ENCODE measurements at regions not wholly inside any gene's neighbourhood (a gene's known extent, or its start where the extent isn't known, plus 50 kb on each side); places are given as distances from the start of the nearest gene placed in this dataset.

DNA sequence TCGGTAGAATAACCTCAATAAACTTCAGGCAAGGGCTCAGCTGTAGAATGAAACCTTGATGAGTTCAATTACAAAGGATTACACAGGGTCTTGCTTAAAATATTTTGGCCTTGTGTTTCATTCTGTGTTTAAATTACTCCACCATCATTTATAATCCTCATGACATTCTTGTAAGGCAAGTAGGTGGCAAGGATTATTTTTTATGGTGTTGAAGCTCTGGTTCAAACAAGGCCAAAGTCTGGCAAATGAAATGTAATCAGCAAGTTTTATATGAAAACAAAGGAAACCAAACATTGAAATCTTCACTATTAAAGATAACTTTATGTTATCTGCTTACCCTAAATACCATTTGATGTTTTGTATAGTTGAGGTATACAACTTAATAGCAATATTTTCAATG lies 221.3 kb upstream of the HES1 start:
- no peak overlapping the region for H3K4ac ChIP-seq (ENCODE audit: low read depth, low read length)
- no peaks in the 10 kb centered on the region for H3K9me3 Mint-ChIP-seq
- no peaks in the 10 kb centered on the region for H3K9me3 ChIP-seq (ENCODE audit: control insufficient read depth, low read depth, low read length)
- H3T11ph ChIP-seq (ENCODE audit: low read length): no peak overlapping the region
- H3K4me1 ChIP-seq (ENCODE audit: insufficient read depth, low read length): no peaks in the 10 kb centered on the region
- no peaks in the 10 kb centered on the region for H3K36me3 Mint-ChIP-seq (ENCODE audit: insufficient read depth in 1 of 3, low read depth in 3 of 3)
- no peaks in the 10 kb centered on the region for H4K20me1 ChIP-seq (ENCODE audit: control insufficient read depth, insufficient read depth, insufficient read length)
- TF ChIP-seq, protein P1, sequence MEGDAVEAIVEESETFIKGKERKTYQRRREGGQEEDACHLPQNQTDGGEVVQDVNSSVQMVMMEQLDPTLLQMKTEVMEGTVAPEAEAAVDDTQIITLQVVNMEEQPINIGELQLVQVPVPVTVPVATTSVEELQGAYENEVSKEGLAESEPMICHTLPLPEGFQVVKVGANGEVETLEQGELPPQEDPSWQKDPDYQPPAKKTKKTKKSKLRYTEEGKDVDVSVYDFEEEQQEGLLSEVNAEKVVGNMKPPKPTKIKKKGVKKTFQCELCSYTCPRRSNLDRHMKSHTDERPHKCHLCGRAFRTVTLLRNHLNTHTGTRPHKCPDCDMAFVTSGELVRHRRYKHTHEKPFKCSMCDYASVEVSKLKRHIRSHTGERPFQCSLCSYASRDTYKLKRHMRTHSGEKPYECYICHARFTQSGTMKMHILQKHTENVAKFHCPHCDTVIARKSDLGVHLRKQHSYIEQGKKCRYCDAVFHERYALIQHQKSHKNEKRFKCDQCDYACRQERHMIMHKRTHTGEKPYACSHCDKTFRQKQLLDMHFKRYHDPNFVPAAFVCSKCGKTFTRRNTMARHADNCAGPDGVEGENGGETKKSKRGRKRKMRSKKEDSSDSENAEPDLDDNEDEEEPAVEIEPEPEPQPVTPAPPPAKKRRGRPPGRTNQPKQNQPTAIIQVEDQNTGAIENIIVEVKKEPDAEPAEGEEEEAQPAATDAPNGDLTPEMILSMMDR (conservative IDR thresholded peaks at IDR 0.05): no peak
- H4K8ac ChIP-seq (replicated peaks; ENCODE audit: insufficient read length, low read depth, low read length): no peak overlapping the region
- H2BK20ac ChIP-seq (ENCODE audit: low read depth, low read length, poor library complexity, severe bottlenecking): no peak overlapping the region
- no peak overlapping the region for H2AK5ac ChIP-seq (ENCODE audit: insufficient read length, low read length)
- H3K4me1 Mint-ChIP-seq: peaks cover 30 to 32% of the 10 kb centered on the region in 2 experiments
- no peak overlapping the region for H4K91ac ChIP-seq (ENCODE audit: insufficient read length, low read depth, low read length)
- no peak overlapping the region for H3K4me2 ChIP-seq (ENCODE audit: insufficient read depth, insufficient read length, low read length)
- no peak overlapping the region for H3K56ac ChIP-seq (ENCODE audit: insufficient read length, low read depth, low read length)
- no peak overlapping the region for H2AFZ ChIP-seq (ENCODE audit: low read length)
- H3K18ac ChIP-seq (ENCODE audit: insufficient read length, low read depth, low read length): no peak overlapping the region
- no peak overlapping the region for H2BK15ac ChIP-seq (ENCODE audit: low read depth, low read length)
- no peak overlapping the region for H2BK120ac ChIP-seq (ENCODE audit: low read depth, low read length, poor library complexity, severe bottlenecking)
- no peaks in the 10 kb centered on the region; the same call in 1 of the 2 replicates for H3K27me3 ChIP-seq (ENCODE audit: insufficient read depth, low read length)
- H3K23me2 ChIP-seq (ENCODE audit: insufficient read length, low read depth, low read length, poor library complexity, severe bottlenecking): no peaks in the 10 kb centered on the region
- no peak overlapping the region for H2BK12ac ChIP-seq (ENCODE audit: insufficient read length, low read depth, low read length)
- no peak overlapping the region for H4K5ac ChIP-seq (ENCODE audit: insufficient read length, low read depth, low read length)
- no CpG with 5 or more reads among the region's 1 CpG for WGBS (ENCODE audit: extremely low coverage, insufficient read length, low lambda C conversion rate)
- H3K14ac ChIP-seq (ENCODE audit: insufficient read depth, low read length): no peak overlapping the region
- H3K9ac ChIP-seq (ENCODE audit: extremely low read depth, insufficient read length, low read length): no peak overlapping the region
- no peak overlapping the region for H3K4me3 Mint-ChIP-seq
- H3K27me3 Mint-ChIP-seq (ENCODE audit: low read depth): peaks cover 8% of the 10 kb centered on the region
- H3K79me1 ChIP-seq (ENCODE audit: insufficient read depth, low read depth, low read length, poor library complexity, severe bottlenecking): no peaks in the 10 kb centered on the region
- no peak for DNase-seq
- H3K79me2 ChIP-seq (ENCODE audit: insufficient read depth, low read length): no peaks in the 10 kb centered on the region
- H3K27ac ChIP-seq (ENCODE audit: insufficient read length, low read depth, low read length): no peak overlapping the region
- H3K23ac ChIP-seq (ENCODE audit: insufficient read length, low read depth, low read length): no peak overlapping the region
- no peak overlapping the region for H3K27ac Mint-ChIP-seq
- no peak overlapping the region for H2BK5ac ChIP-seq (ENCODE audit: insufficient read length, low read length)

Data from H9 (cell line).